Spleen (tissue), 11 donors: ENCODE measurements at regions not wholly inside any gene's neighbourhood (a gene's known extent, or its start where the extent isn't known, plus 50 kb on each side); places are given as distances from the start of the nearest gene placed in this dataset.

ENCODE experiments used
- DNase-seq: peaks from one replicate; pipeline ENCODE4 v3.0.0-alpha.2; 2020
- H3K27ac ChIP-seq, 8 donors: fragments of 200-600 bp; sonication (generic) in 7 of 8; 1 replicate in 4 of 8; 2 replicates in 4 of 8; pipeline versions ENCODE4 v1.5.0 to v1.8.0; 2016 to 2021; ENCODE audit warnings: inconsistent platforms in 4 of 8, mild to moderate bottlenecking in 4 of 8, moderate library complexity in 1 of 8
- H3K27me3 ChIP-seq, 7 donors: fragments of 200-600 bp; sonication (generic) in 6 of 7; replicated peaks in 1 of 7; 1 replicate in 4 of 7; 2 replicates in 3 of 7; pipeline versions ENCODE4 v1.5.0 to v1.8.0; 2016 to 2021; ENCODE audit warnings: inconsistent platforms in 3 of 7, mild to moderate bottlenecking in 1 of 7
- H3K36me3 ChIP-seq, 6 donors: fragments of 200-600 bp; sonication (generic) in 5 of 6; 1 replicate in 4 of 6; 2 replicates in 2 of 6; pipeline versions ENCODE4 v1.5.0 to v1.8.0; 2016 to 2021; ENCODE audit warnings: inconsistent platforms in 2 of 6
- H3K4me1 ChIP-seq, 6 donors: fragments of 200-600 bp; sonication (generic) in 5 of 6; 1 replicate in 3 of 6; 2 replicates in 3 of 6; pipeline versions ENCODE4 v1.5.0 to v1.8.0; 2016 to 2021; ENCODE audit warnings: inconsistent platforms in 3 of 6
- H3K4me3 ChIP-seq, 8 donors: fragments of 200-600 bp; sonication (generic) in 7 of 8; 1 replicate in 4 of 8; 2 replicates in 4 of 8; pipeline versions ENCODE4 v1.5.0 to v1.8.0; 2016 to 2021; ENCODE audit warnings: inconsistent platforms in 4 of 8, mild to moderate bottlenecking in 4 of 8, moderate library complexity in 2 of 8
- H3K9me3 ChIP-seq, 8 donors: fragments of 200-600 bp; sonication (generic) in 7 of 8; 1 replicate in 4 of 8; 2 replicates in 4 of 8; pipeline versions ENCODE4 v1.5.0 to v1.8.0; 2016 to 2021; ENCODE audit warnings: inconsistent platforms in 4 of 8
- POLR2A ChIP-seq, 3 donors: fragments of 450-650 bp; IDR thresholded peaks; one replicate each; pipeline ENCODE4 v1.5.1; 2017; ENCODE audit warnings: antibody characterized with exemption in 3 of 3, mild to moderate bottlenecking in 1 of 3
- POLR2AphosphoS5 ChIP-seq, 3 donors: sonication (generic); formaldehyde crosslinking; IDR thresholded peaks; one replicate each; pipeline ENCODE4 v1.5.1; 2017; ENCODE audit warnings: antibody characterized with exemption in 3 of 3
- WGBS, 5 donors: extraction: QIAGEN DNeasy Blood & Tissue Kit in 3 of 5; methylation state at CpG; one replicate each; pipeline versions ENCODE4 v1.1.5 to v1.1.7; 2013 to 2018; 5-methylcytosine and 5-hydroxymethylcytosine counted together
- intact Hi-C: fragments of 100-400 bp; cut with DNase I; formaldehyde crosslinking; loops from one replicate; pipeline ENCODE4 v1.15.0; 2023; ENCODE audit warnings: low total_unique reads
- TF ChIP-seq, protein P1 (sequence below), 11 experiments: fragments of 200-600 bp in 7 of 11; fragments of 450-650 bp in 4 of 11; sonication (generic) in 4 of 11; IDR thresholded peaks in 8 of 11; conservative IDR thresholded peaks in 3 of 11; 1 replicate in 7 of 11; 2 replicates in 4 of 11; pipeline versions ENCODE4 v1.4.0 to v1.8.0; 2016 to 2021; ENCODE audit warnings: antibody characterized with exemption in 11 of 11, inconsistent platforms in 4 of 11, mild to moderate bottlenecking in 1 of 11
- donor health status: healthy with polysubstance abuse.
- donor health status: DM: no; HTN: no; CAD: no; lungs with moderate emphysema.
- donor health status: DM: no; HTN: no; CAD: no.
- donor health status: Bipolar disorder and iron deficiency.
- donor health status: healthy.
- donor health status: DM: no; HTN: no; CAD: no.
- donor health status: DM: yes; HTN: yes; CAD: no.

DNA sequence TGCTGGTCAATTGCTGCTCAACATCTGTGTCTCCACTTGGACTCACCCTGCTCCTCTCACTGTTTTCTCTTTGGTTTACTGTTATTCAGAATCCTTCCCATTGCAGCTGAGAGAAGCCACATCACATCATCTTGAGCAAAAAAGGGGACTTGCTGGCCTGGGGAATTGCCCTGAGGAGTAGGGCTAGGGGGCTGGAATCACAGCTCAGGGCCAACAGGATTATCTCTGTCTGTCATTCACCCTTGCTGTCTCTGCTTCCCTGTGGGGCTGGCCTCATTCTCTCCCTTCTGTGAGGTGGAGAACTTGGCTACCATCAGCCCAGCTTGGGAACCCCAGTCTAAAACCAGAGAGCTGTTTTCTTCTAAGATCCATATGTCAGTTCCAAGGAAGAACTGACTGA is 140.7 kb upstream of the WNT4 start:
- H3K4me1 ChIP-seq = no peaks in the 10 kb centered on the region
- H3K9me3 ChIP-seq = peaks cover 0 to 14% (median 9%) of the 10 kb centered on the region in 8 donors
- TF ChIP-seq, protein P1, sequence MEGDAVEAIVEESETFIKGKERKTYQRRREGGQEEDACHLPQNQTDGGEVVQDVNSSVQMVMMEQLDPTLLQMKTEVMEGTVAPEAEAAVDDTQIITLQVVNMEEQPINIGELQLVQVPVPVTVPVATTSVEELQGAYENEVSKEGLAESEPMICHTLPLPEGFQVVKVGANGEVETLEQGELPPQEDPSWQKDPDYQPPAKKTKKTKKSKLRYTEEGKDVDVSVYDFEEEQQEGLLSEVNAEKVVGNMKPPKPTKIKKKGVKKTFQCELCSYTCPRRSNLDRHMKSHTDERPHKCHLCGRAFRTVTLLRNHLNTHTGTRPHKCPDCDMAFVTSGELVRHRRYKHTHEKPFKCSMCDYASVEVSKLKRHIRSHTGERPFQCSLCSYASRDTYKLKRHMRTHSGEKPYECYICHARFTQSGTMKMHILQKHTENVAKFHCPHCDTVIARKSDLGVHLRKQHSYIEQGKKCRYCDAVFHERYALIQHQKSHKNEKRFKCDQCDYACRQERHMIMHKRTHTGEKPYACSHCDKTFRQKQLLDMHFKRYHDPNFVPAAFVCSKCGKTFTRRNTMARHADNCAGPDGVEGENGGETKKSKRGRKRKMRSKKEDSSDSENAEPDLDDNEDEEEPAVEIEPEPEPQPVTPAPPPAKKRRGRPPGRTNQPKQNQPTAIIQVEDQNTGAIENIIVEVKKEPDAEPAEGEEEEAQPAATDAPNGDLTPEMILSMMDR (IDR thresholded peaks at IDR 0.05 in 8 of 11, conservative IDR thresholded peaks at IDR 0.05 in 3 of 11) = no peak
- TF ChIP-seq POLR2A (IDR thresholded peaks at IDR 0.05) (no peak), POLR2AphosphoS5 (IDR thresholded peaks at IDR 0.05) (no peak)
- no peak overlapping the region for H3K27ac ChIP-seq
- H3K36me3 ChIP-seq = no peaks in the 10 kb centered on the region
- intact Hi-C loops = no loop called here
- no peak for DNase-seq
- peaks cover 0 to 12% (median 0%) of the 10 kb centered on the region in 7 donors for H3K27me3 ChIP-seq
- H3K4me3 ChIP-seq = no peak overlapping the region

DNA sequence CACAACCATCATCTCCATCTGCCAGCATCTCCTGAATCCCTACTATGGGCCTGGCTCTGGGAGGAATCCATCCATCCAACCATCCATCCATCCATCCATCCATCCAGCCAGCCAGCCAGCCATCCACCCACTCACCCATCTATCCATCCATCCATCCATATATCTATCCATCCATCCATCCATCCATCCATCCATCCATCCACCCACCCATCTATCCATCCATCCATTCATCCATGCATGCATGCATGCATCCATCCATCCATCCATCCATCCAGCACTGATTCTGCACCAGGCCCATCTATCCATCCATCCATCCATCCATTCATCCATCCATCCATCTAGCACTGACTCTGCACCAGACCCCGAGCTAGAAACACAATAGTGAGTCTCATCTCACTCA is 141.3 kb upstream of the WNT4 start:
- 69 to 88% (median 81%) methylated on average over 1 of the region's 1 CpG for WGBS, 5 donors
- H3K4me3 ChIP-seq = no peak overlapping the region
- no peaks in the 10 kb centered on the region for H3K4me1 ChIP-seq
- intact Hi-C loops = no loop called here
- peaks cover 0 to 13% (median 9%) of the 10 kb centered on the region in 8 donors for H3K9me3 ChIP-seq
- TF ChIP-seq POLR2A (IDR thresholded peaks at IDR 0.05) = no peak
- TF ChIP-seq POLR2AphosphoS5 (IDR thresholded peaks at IDR 0.05) = no peak
- TF ChIP-seq, protein P1 (IDR thresholded peaks at IDR 0.05 in 8 of 11, conservative IDR thresholded peaks at IDR 0.05 in 3 of 11) = no peak
- no peaks in the 10 kb centered on the region for H3K36me3 ChIP-seq
- H3K27ac ChIP-seq = no peak overlapping the region
- H3K27me3 ChIP-seq = peaks cover 0 to 12% (median 0%) of the 10 kb centered on the region in 7 donors
- no peak for DNase-seq

DNA sequence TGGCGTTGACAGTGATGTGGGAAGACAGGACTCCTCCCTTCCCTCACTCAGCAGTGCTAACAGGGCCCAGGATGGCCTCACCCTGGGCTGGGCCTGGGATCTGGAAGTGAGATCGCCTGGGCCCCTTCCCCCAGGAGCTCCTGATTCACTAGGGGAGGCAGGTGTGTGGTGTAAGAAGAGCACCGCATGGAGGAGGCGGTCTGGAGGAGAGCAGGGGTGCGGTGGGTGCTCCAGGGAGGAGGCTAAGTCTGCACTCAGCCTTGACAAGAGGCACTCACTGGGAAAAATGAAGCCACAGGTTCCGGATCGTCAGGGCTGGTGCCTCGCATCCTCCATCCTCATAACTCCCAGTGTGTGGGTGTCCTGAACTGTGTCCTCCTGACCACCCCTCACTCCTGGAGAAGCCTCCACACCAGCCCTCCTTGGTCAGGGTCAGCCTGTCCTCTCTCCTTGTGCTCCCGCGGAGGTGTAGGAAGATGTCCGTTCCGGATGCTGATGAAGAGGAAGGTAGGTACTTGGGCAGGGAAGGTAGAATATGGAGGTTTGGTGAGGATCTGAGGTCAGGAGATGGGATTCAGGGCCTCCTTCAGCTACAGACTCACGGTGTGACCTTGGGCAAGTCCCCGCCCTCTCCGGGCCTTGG is 142.1 kb upstream of the WNT4 start:
- H3K27ac ChIP-seq = no peak overlapping the region
- TF ChIP-seq POLR2AphosphoS5 (IDR thresholded peaks at IDR 0.05) (no peak), POLR2A (IDR thresholded peaks at IDR 0.05) (no peak)
- TF ChIP-seq, protein P1 (IDR thresholded peaks at IDR 0.05 in 8 of 11, conservative IDR thresholded peaks at IDR 0.05 in 3 of 11) = no peak
- intact Hi-C loops = no loop called here
- H3K9me3 ChIP-seq = peaks cover 0 to 9% (median 6%) of the 10 kb centered on the region in 8 donors
- no peaks in the 10 kb centered on the region for H3K4me1 ChIP-seq
- peaks cover 0 to 12% (median 0%) of the 10 kb centered on the region in 7 donors for H3K27me3 ChIP-seq
- WGBS, 5 donors = 85 to 94% (median 90%) methylated on average over 12 to 15 of the region's 15 CpGs
- H3K36me3 ChIP-seq = no peaks in the 10 kb centered on the region
- H3K4me3 ChIP-seq = no peak overlapping the region
- DNase-seq = no peak

DNA sequence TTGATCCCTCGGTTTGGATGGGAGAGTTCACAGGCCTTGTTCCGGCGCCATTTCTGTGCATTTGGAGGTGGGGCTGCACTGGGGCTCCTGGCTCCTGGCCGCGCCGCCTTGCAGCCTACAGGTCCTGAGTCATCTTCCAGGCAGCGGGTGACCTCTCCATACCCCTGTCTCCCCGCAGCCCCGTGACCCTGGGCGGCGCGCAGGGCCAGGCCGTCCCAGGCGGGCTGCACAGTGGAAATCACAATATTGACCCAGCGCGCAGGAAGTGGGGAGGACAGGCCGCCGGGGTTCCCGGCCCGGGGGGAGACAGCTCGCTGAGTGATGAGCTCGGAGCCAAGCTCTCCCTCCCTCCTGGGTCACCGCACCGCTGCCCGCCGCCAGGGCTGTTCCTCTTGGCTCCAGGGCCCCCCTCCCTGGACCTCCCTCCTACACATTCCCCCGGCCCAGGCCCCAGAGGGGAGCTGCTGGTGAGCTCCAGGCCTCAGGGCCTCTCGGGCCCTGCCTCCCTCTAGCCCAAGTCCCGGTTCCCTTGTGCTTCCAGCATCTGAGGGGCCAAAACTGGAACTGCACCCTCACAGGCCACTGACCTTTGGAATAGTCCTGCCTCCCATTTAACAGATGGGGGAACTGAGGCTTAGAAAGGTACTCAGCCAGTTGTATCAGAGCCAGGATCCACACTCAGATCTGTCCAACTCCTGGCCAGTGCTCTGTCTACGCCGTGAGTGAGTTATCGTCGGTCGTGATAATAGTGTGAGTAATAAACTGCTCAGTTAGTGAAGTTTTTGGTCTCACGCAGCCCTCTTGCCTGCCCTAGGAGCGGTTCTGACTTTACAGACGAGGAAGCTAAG is 142.9 kb upstream of the WNT4 start:
- TF ChIP-seq POLR2A (IDR thresholded peaks at IDR 0.05) = no peak
- peak in 2 of 3 donors; percentile 43 to 50 for TF ChIP-seq POLR2AphosphoS5 (IDR thresholded peaks at IDR 0.05)
- Histone ChIP-seq H3K27ac (no peak overlapping the region), H3K4me1 (no peaks in the 10 kb centered on the region), H3K36me3 (no peaks in the 10 kb centered on the region), H3K4me3 (no peak overlapping the region), H3K9me3 (peaks cover 0 to 2% (median 0%) of the 10 kb centered on the region in 8 donors), H3K27me3 (peaks cover 0 to 9% (median 0%) of the 10 kb centered on the region in 7 donors)
- 87 to 93% (median 88%) methylated on average over 28 to 37 of the region's 37 CpGs for WGBS, 5 donors
- intact Hi-C loops = no loop called here
- no peak for DNase-seq
